SK-N-SH treated with all-trans-retinoic acid at 6 μM for 48 hours (cell line): ENCODE measurements at regions not wholly inside any gene's neighbourhood (a gene's known extent, or its start where the extent isn't known, plus 50 kb on each side); places are given as distances from the start of the nearest gene placed in this dataset.

Experiments used
- ATAC-seq: fragments of 200-7000 bp; cut with Tn5 transposase; 3 replicates; pipeline ENCODE4 v1.9.1; 2020; ENCODE audit warnings: mild to moderate bottlenecking, moderate library complexity
- ARNTL ChIP-seq: fragments of 450-650 bp; formaldehyde crosslinking; IDR thresholded peaks from 2 replicates; pipeline ENCODE4 v1.5.0; 2020; ENCODE audit warnings: low read depth, mild to moderate bottlenecking, moderate library complexity, borderline replicate concordance
- BACH2 ChIP-seq: fragments of 250-450 bp; sonication (Bioruptor Pico); IDR thresholded peaks from 2 replicates; pipeline ENCODE4 v1.9.0; 2021; ENCODE audit warnings: mild to moderate bottlenecking, borderline replicate concordance
- CREB5 ChIP-seq: fragments of 250-450 bp; sonication (Bioruptor Pico); IDR thresholded peaks from 2 replicates; pipeline ENCODE4 v1.5.1; 2020; ENCODE audit warnings: low read depth, mild to moderate bottlenecking, moderate library complexity
- CSDC2 ChIP-seq: fragments of 250-450 bp; sonication (Bioruptor Pico); IDR thresholded peaks from 2 replicates; pipeline ENCODE4 v1.5.0; 2020; ENCODE audit warnings: mild to moderate bottlenecking, moderate library complexity
- CSRNP3 ChIP-seq: fragments of 250-450 bp; sonication (Bioruptor Pico); IDR thresholded peaks from 2 replicates; pipeline ENCODE4 v1.5.1; 2021; ENCODE audit warnings: mild to moderate bottlenecking, moderate library complexity
- ISL1 ChIP-seq: fragments of 250-450 bp; sonication (Bioruptor Pico); IDR thresholded peaks from 2 replicates; pipeline ENCODE4 v2.1.2; 2022; ENCODE audit warnings: mild to moderate bottlenecking, moderate library complexity
- OSR1 ChIP-seq: fragments of 250-450 bp; sonication (Bioruptor Pico); IDR thresholded peaks from 2 replicates; pipeline ENCODE4 v1.8.0; 2022; ENCODE audit warnings: moderate library complexity, mild to moderate bottlenecking, inconsistent platforms
- PATZ1 ChIP-seq: fragments of 250-450 bp; sonication (Bioruptor Pico); IDR thresholded peaks from 2 replicates; pipeline ENCODE4 v1.8.0; 2020; ENCODE audit warnings: mild to moderate bottlenecking, moderate library complexity, borderline replicate concordance
- PPARA ChIP-seq: fragments of 250-450 bp; sonication (Bioruptor Pico); IDR thresholded peaks from 2 replicates; pipeline ENCODE4 v1.5.0; 2020; ENCODE audit warnings: mild to moderate bottlenecking, borderline replicate concordance
- RARB ChIP-seq: fragments of 250-450 bp; sonication (Bioruptor Pico); IDR thresholded peaks from 2 replicates; pipeline ENCODE4 v1.8.0; 2021; ENCODE audit warnings: mild to moderate bottlenecking, moderate library complexity
- SNAI2 ChIP-seq: fragments of 250-450 bp; sonication (Bioruptor Pico); IDR thresholded peaks from 2 replicates; pipeline ENCODE4 v1.5.0; 2020; ENCODE audit warnings: mild to moderate bottlenecking, moderate library complexity
- TCF4 ChIP-seq: fragments of 250-450 bp; sonication (Bioruptor Pico); IDR thresholded peaks from 2 replicates; pipeline ENCODE4 v1.8.0; 2021; ENCODE audit warnings: mild to moderate bottlenecking, moderate library complexity, borderline replicate concordance
- TOX ChIP-seq: fragments of 250-450 bp; sonication (Bioruptor Pico); IDR thresholded peaks from 2 replicates; pipeline ENCODE4 v1.8.0; 2021; ENCODE audit warnings: mild to moderate bottlenecking, moderate library complexity, borderline replicate concordance
- TSHZ2 ChIP-seq: fragments of 250-450 bp; sonication (Bioruptor Pico); IDR thresholded peaks from 2 replicates; pipeline ENCODE4 v1.5.0; 2020; ENCODE audit warnings: mild to moderate bottlenecking, moderate library complexity
- ZC3H10 ChIP-seq: fragments of 250-450 bp; sonication (Bioruptor Pico); IDR thresholded peaks from 2 replicates; pipeline ENCODE4 v1.5.1; 2021; ENCODE audit warnings: mild to moderate bottlenecking, moderate library complexity
- ZFP3 ChIP-seq: fragments of 250-450 bp; sonication (Bioruptor Pico); IDR thresholded peaks from 2 replicates; pipeline ENCODE4 v1.5.0; 2020; ENCODE audit warnings: mild to moderate bottlenecking, moderate library complexity
- ZFP30 ChIP-seq: fragments of 450-650 bp; formaldehyde crosslinking; IDR thresholded peaks from 2 replicates; pipeline ENCODE4 v1.5.0; 2022; ENCODE audit warnings: mild to moderate bottlenecking, moderate library complexity
- ZNF565 ChIP-seq: fragments of 450-650 bp; formaldehyde crosslinking; conservative IDR thresholded peaks from 2 replicates; pipeline ENCODE4 v1.5.0; 2020; ENCODE audit warnings: low read depth, mild to moderate bottlenecking, moderate library complexity
- ZNF70 ChIP-seq: fragments of 450-650 bp; formaldehyde crosslinking; IDR thresholded peaks from 2 replicates; pipeline ENCODE4 v1.5.0; 2020; ENCODE audit warnings: mild to moderate bottlenecking, moderate library complexity
- ZNF8 ChIP-seq: fragments of 450-650 bp; formaldehyde crosslinking; IDR thresholded peaks from 2 replicates; pipeline ENCODE4 v1.5.0; 2020; ENCODE audit warnings: mild to moderate bottlenecking, moderate library complexity

GRCh38 chr1:114341299-114341698 is 169.7 kb downstream of the TRIM33 start:
- ATAC-seq = no peak
- no peak for TF ChIP-seq TCF4 (CRISPR knock-in tag)
- TF ChIP-seq ZNF70 (CRISPR knock-in tag) = no peak
- TF ChIP-seq ZFP30 = no peak
- TF ChIP-seq CSRNP3 = no peak
- TF ChIP-seq CREB5 (CRISPR knock-in tag) = no peak
- no peak for TF ChIP-seq TOX (CRISPR knock-in tag)
- TF ChIP-seq ISL1 (CRISPR knock-in tag) = no peak
- no peak for TF ChIP-seq ARNTL
- no peak for TF ChIP-seq PPARA (CRISPR knock-in tag)
- TF ChIP-seq ZC3H10 (CRISPR knock-in tag) = no peak
- TF ChIP-seq ZFP3 (CRISPR knock-in tag) = no peak
- no peak for TF ChIP-seq PATZ1 (CRISPR knock-in tag)
- TF ChIP-seq SNAI2 = no peak
- no peak for TF ChIP-seq OSR1 (CRISPR knock-in tag)
- no peak for TF ChIP-seq ZNF8 (CRISPR knock-in tag)
- TF ChIP-seq RARB (CRISPR knock-in tag) = no peak
- TF ChIP-seq BACH2 = no peak
- TF ChIP-seq ZNF565 = no peak

- TF ChIP-seq SNAI2 (no peak), ISL1 (CRISPR knock-in tag) (no peak), BACH2 (no peak), TSHZ2 (CRISPR knock-in tag) (no peak), PATZ1 (CRISPR knock-in tag) (no peak), OSR1 (CRISPR knock-in tag) (no peak), RARB (CRISPR knock-in tag) (no peak), ZNF565 (no peak), ZFP30 (no peak), CREB5 (CRISPR knock-in tag) (no peak), ZNF70 (CRISPR knock-in tag) (no peak), ZFP3 (CRISPR knock-in tag) (no peak), TOX (CRISPR knock-in tag) (no peak), CSDC2 (no peak)
- TF ChIP-seq, all 23 proteins: peak for 0
Observed at GRCh38 chr1:114340892-114341291, 170.1 kb downstream of the TRIM33 start.

GRCh38 chr1:114339379-114339778 is 171.6 kb downstream of the TRIM33 start:
- no peak for ATAC-seq
- no peak for TF ChIP-seq ARNTL
- TF ChIP-seq BACH2 = no peak
- TF ChIP-seq CSRNP3 = no peak
- no peak for TF ChIP-seq PATZ1 (CRISPR knock-in tag)
- no peak for TF ChIP-seq SNAI2
- TF ChIP-seq TOX (CRISPR knock-in tag) = no peak
- no peak for TF ChIP-seq CREB5 (CRISPR knock-in tag)
- TF ChIP-seq ZNF70 (CRISPR knock-in tag) = no peak
- no peak for TF ChIP-seq ZNF8 (CRISPR knock-in tag)
- TF ChIP-seq ZC3H10 (CRISPR knock-in tag) = no peak

More at GRCh38 chr1:114340892-114341291, 170.1 kb downstream of the TRIM33 start:
- no peak for ATAC-seq
